Transverse colon (tissue), 4 donors: ENCODE measurements at regions not wholly inside any gene's neighbourhood (a gene's known extent, or its start where the extent isn't known, plus 50 kb on each side); places are given as distances from the start of the nearest gene placed in this dataset.

ENCODE experiments used
- DNase-seq: peaks from one replicate; pipeline ENCODE4 v3.0.0-alpha.2; 2019
- H3K27ac ChIP-seq, 4 donors: fragments of 200-600 bp; sonication (generic); 2 replicates each; pipeline ENCODE4 v1.5.1; 2016 to 2018; ENCODE audit warnings: inconsistent platforms in 4 of 4
- H3K27me3 ChIP-seq: fragments of 200-600 bp; sonication (generic); 2 replicates; pipeline ENCODE4 v1.5.1; 2017; ENCODE audit warnings: inconsistent platforms
- H3K36me3 ChIP-seq, 4 donors: fragments of 200-600 bp; sonication (generic); 2 replicates each; pipeline ENCODE4 v1.5.1; 2017 to 2019; ENCODE audit warnings: inconsistent platforms in 4 of 4
- H3K4me1 ChIP-seq, 4 donors: fragments of 200-600 bp; sonication (generic); 2 replicates each; pipeline ENCODE4 v1.5.1; 2017 to 2020; ENCODE audit warnings: inconsistent platforms in 4 of 4
- H3K4me3 ChIP-seq, 4 donors: fragments of 200-600 bp; sonication (generic); 1 replicate in 1 of 4; 2 replicates in 3 of 4; pipeline versions ENCODE4 v1.5.1 to v1.6.1; 2017 to 2019; ENCODE audit warnings: inconsistent platforms in 4 of 4
- H3K9me3 ChIP-seq, 2 donors: fragments of 200-600 bp; sonication (generic); 2 replicates each; pipeline ENCODE4 v1.5.1; 2017 to 2019; ENCODE audit warnings: inconsistent platforms in 2 of 2
- EP300 ChIP-seq: sonication (generic); formaldehyde crosslinking; IDR thresholded peaks from one replicate; pipeline ENCODE4 v1.6.1; 2017; ENCODE audit warnings: antibody characterized with exemption, low read depth
- POLR2A ChIP-seq: fragments of 450-650 bp; IDR thresholded peaks from one replicate; pipeline ENCODE4 v1.6.1; 2016; ENCODE audit warnings: antibody characterized with exemption, mild to moderate bottlenecking, moderate library complexity
- POLR2AphosphoS5 ChIP-seq, 3 donors: sonication (generic); formaldehyde crosslinking; IDR thresholded peaks; one replicate each; pipeline ENCODE4 v1.6.1; 2016; ENCODE audit warnings: antibody characterized with exemption in 3 of 3
- WGBS, 2 donors: methylation state at CpG; one replicate each; pipeline ENCODE4 v1.1.5; 2018; ENCODE audit warnings: low coverage in 1 of 2; 5-methylcytosine and 5-hydroxymethylcytosine counted together
- in situ Hi-C, 4 donors: fragments of 200-750 bp; cut with MboI; loops; one replicate each; pipeline versions ENCODE4 v1.15.0 to v1.15.1; 2017; ENCODE audit warnings: low sequenced_read_pairs in 3 of 4, low pct_ligation_motif_present in 1 of 4, low pct_unique_long_range_greater_than_20kb in 1 of 4
- intact Hi-C: fragments of 100-400 bp; cut with DNase I; formaldehyde crosslinking; loops from one replicate; pipeline ENCODE4 v1.15.1; 2023; ENCODE audit warnings: low total_unique reads
- TF ChIP-seq, protein P1 (sequence below), 5 experiments: fragments of 200-600 bp in 3 of 5; fragments of 450-650 bp in 2 of 5; sonication (generic) in 3 of 5; IDR thresholded peaks; 1 replicate in 2 of 5; 2 replicates in 3 of 5; pipeline ENCODE4 v1.5.1; 2016 to 2017; ENCODE audit warnings: antibody characterized with exemption in 5 of 5, inconsistent platforms in 3 of 5, mild to moderate bottlenecking in 2 of 5, moderate library complexity in 1 of 5

DNA sequence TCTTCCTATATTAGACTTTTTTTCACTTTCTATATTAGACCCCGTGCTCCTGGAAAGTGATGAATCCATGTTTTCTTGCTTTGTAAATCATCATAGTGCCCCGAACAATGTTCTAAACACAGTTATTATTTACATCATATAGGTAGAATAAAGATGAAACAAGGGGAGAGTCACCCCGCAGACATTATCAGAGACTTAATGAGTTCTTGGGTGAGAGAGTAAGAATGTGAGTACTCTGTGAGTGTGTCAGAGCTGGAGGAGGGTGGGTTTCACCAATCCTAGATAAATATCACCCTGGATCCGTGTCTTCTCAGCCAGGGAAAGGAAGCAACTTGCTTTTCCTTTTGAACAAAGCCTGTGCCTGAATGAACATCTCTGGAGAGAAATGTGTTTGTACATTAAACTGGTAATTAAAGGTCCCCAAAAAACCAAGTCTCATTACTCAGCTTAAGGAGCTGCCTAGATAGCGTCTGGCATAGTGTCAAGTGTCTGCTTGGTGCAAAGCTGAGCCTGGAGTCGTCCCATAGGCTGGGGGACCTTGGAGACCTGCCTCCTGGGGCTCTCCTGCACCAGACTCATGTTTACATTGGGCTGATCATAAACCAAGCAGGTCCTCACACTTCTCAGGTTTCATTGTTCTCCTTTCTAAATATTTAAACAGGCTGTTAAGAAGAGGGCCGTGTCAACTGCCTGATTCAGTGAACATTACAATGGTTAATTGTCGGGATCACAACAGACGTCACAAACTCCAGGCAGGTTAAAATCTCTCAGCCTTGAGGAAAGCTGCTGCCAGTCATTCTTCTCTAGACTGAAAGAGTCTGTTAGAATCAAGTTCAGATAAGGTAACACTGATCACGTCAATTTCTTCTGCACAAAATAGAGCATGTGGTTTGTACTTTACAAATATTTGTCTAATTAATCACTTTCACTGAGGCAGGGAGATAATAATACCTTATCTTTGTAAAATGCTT is 179.7 kb upstream of the MYLIP start:
- in situ Hi-C loops (no loop called here), intact Hi-C loops (no loop called here)
- WGBS, 2 donors = 44 to 62% methylated on average over 6 to 10 of the region's 10 CpGs
- H3K27me3 ChIP-seq = no peaks in the 10 kb centered on the region
- peak overlapping the region in 2 of 4 donors; percentile 15 to 62 for H3K27ac ChIP-seq
- peak; percentile 67 for DNase-seq
- no peaks in the 10 kb centered on the region for H3K36me3 ChIP-seq
- H3K4me3 ChIP-seq = no peak overlapping the region
- H3K4me1 ChIP-seq = peaks cover 0 to 18% (median 2%) of the 10 kb centered on the region in 4 donors
- H3K9me3 ChIP-seq = no peaks in the 10 kb centered on the region
- TF ChIP-seq, protein P1, sequence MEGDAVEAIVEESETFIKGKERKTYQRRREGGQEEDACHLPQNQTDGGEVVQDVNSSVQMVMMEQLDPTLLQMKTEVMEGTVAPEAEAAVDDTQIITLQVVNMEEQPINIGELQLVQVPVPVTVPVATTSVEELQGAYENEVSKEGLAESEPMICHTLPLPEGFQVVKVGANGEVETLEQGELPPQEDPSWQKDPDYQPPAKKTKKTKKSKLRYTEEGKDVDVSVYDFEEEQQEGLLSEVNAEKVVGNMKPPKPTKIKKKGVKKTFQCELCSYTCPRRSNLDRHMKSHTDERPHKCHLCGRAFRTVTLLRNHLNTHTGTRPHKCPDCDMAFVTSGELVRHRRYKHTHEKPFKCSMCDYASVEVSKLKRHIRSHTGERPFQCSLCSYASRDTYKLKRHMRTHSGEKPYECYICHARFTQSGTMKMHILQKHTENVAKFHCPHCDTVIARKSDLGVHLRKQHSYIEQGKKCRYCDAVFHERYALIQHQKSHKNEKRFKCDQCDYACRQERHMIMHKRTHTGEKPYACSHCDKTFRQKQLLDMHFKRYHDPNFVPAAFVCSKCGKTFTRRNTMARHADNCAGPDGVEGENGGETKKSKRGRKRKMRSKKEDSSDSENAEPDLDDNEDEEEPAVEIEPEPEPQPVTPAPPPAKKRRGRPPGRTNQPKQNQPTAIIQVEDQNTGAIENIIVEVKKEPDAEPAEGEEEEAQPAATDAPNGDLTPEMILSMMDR (IDR thresholded peaks at IDR 0.05) = no peak
- TF ChIP-seq EP300 = no peak
- no peak for TF ChIP-seq POLR2A
- TF ChIP-seq POLR2AphosphoS5 (IDR thresholded peaks at IDR 0.05) = no peak

DNA sequence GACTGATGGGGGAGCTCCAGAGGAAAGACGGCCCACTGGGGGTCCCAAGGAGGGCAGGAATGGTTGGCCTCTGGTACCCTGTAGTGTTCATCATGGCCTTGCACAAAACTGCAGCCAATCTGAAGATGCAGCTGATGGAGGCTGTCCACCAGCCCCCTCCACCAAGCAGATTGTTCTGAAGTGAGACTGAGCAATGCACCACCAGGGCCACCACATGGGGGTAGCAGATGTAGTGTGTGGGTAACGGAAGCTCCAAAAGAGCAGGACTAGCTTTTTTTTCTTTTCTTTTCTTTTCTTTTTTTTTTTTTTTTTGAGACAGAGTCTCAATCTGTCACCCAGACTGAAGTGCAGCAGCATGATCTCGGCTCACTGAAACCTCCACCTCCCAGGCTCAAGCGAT is 181.0 kb upstream of the MYLIP start:
- Histone ChIP-seq H3K4me1 (peaks cover 0 to 10% (median 2%) of the 10 kb centered on the region in 4 donors), H3K27ac (no peak overlapping the region), H3K27me3 (no peaks in the 10 kb centered on the region), H3K4me3 (no peak overlapping the region), H3K36me3 (no peaks in the 10 kb centered on the region), H3K9me3 (no peaks in the 10 kb centered on the region)
- intact Hi-C loops (no loop called here), in situ Hi-C loops (no loop called here)
- no peak for DNase-seq
- TF ChIP-seq POLR2AphosphoS5 (IDR thresholded peaks at IDR 0.05) = no peak
- TF ChIP-seq, protein P1 (IDR thresholded peaks at IDR 0.05) = no peak
- TF ChIP-seq EP300 = no peak
- TF ChIP-seq POLR2A = no peak
- 80 to 95% methylated on average over 1 to 4 of the region's 4 CpGs for WGBS, 2 donors

DNA sequence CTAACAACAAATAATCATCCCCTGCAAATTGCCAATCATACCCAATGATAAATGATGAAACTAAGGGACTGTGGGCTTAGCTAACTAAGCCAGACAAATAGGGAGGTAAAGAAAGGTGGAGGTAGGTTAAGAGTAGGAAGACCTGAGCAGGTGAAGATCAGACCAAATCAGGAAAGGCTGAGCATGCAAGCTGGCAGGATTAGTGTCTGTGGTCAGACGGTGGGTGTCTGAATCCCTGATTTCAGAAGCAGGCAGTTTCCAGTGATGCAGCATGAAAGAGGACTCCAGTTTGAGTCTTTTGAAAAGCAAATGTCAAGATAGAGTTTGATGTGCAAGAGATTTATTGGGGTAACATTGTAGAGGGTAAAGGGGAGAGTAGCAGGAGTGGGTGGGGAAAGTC is 181.4 kb upstream of the MYLIP start:
- in situ Hi-C loops = no loop called here

DNA sequence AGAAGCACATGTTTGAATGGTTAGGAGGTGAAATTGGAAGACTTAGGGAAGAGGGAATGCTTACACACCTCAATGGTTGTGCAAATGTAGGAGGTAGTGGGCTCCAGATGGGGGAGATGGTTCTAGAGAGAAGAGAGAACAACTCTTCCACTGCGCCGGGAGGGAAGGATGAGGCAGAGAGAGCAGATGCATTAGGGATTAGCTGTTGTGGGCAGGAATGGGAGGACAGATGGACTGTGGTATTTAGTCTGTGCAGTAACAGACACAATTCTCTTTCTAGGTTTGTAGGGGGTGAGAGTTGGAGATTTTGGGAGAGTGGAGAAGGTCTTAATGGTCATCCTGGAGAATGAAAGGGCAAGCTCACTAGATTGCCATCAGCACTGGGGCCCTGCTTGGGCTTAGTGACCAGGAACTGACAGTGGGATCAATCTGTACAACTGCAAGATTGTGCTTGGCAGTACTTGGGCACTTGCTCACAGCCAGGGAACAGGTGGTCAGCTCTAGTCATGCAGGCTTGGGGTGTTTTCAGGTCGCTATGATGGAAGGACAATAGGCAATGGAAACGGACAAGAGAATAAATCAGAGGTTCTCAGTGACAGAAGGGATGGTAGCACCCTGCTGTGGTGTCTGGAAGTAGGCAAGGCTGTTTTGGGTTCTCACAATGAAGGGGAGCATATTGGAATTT is 182.0 kb upstream of the MYLIP start:
- no peak overlapping the region for H3K4me3 ChIP-seq
- H3K4me1 ChIP-seq = peaks cover 0 to 7% (median 2%) of the 10 kb centered on the region in 4 donors
- no peak overlapping the region for H3K27ac ChIP-seq
- 78 to 81% methylated on average over 3 to 4 of the region's 4 CpGs for WGBS, 2 donors
- in situ Hi-C loops = no loop called here
- H3K9me3 ChIP-seq = no peaks in the 10 kb centered on the region
- TF ChIP-seq POLR2A (no peak), EP300 (no peak), POLR2AphosphoS5 (IDR thresholded peaks at IDR 0.05) (no peak)
- TF ChIP-seq, protein P1 (IDR thresholded peaks at IDR 0.05) = no peak
- DNase-seq = no peak
- H3K36me3 ChIP-seq = no peaks in the 10 kb centered on the region
- intact Hi-C loops = no loop called here
- H3K27me3 ChIP-seq = no peaks in the 10 kb centered on the region

More for the DNA sequence above, 181.4 kb upstream of the MYLIP start:
- intact Hi-C loops = no loop called here
- WGBS, 2 donors = 96 to 100% methylated on average over 1 of the region's 1 CpG
- Histone ChIP-seq H3K4me3 (no peak overlapping the region), H3K36me3 (no peaks in the 10 kb centered on the region), H3K27ac (no peak overlapping the region), H3K9me3 (no peaks in the 10 kb centered on the region), H3K27me3 (no peaks in the 10 kb centered on the region), H3K4me1 (peaks cover 0 to 7% (median 2%) of the 10 kb centered on the region in 4 donors)
- DNase-seq = no peak
- no peak for TF ChIP-seq POLR2A
- no peak for TF ChIP-seq POLR2AphosphoS5 (IDR thresholded peaks at IDR 0.05)
- no peak for TF ChIP-seq EP300
- TF ChIP-seq, protein P1 (IDR thresholded peaks at IDR 0.05) = no peak
